HepG2 (cell line): ENCODE measurements at regions not wholly inside any gene's neighbourhood (a gene's known extent, or its start where the extent isn't known, plus 50 kb on each side); places are given as distances from the start of the nearest gene placed in this dataset.

Source experiments
- ATAC-seq: fragments of 200-7000 bp; cut with Tn5 transposase; 3 replicates; pipeline ENCODE4 v1.9.1; 2020; ENCODE audit warnings: mild to moderate bottlenecking, moderate library complexity
- BruUV-seq: library from RNA; stranded (reverse); fragments of 400-500 nt; replicated peaks from 2 replicates; lab custom pipeline; 2021; lab: Mats Ljungman, UMichigan
- CTCF ChIA-PET: fragments of 300-600 bp; formaldehyde crosslinking; extraction: SDS; loops from one replicate; lab custom pipeline; 2021; ENCODE audit warnings: low total read pairs, inconsistent platforms, low intra/inter-chr PET ratio; lab: Yijun Ruan, JAX
- POLR2A ChIA-PET: fragments of 350-600 bp; sonication (Branson Sonifier 250); formaldehyde crosslinking; loops from one replicate; lab custom pipeline; 2020; ENCODE audit warnings: antibody characterized with exemption, inconsistent platforms; lab: Yijun Ruan, JAX
- DNase-seq: peaks from one replicate; pipeline ENCODE4 v3.0.0-alpha.2; 2015; ENCODE audit warnings: low spot score
- FAIRE-seq: peaks from 3 replicates; lab custom pipeline; 2011; peaks lifted over from hg19 to GRCh38; lab: Jason Lieb, UNC
- H2AFZ ChIP-seq: one replicate; pipeline ENCODE4 v1.6.1; 2011; ENCODE audit warnings: low read length, inconsistent platforms
- H3K27ac ChIP-seq: fragments of 300-600 bp; 3 replicates; pipeline ENCODE4 v1.8.0; 2011; ENCODE audit warnings: mixed run types, mild to moderate bottlenecking, mixed read lengths, low read length, inconsistent platforms; ENCODE audit not compliant: insufficient read depth; ENCODE audit errors: extremely low read length
- H3K27me3 ChIP-seq, 2 experiments: fragments of 200-600 bp in 1 of 2; 2 replicates in 1 of 2; 3 replicates in 1 of 2; pipeline versions ENCODE4 v1.6.0 to v1.8.0; 2011; ENCODE audit warnings: low read length in 2 of 2, mild to moderate bottlenecking in 2 of 2, moderate library complexity in 2 of 2, inconsistent platforms in 1 of 2; ENCODE audit not compliant: insufficient read depth in 2 of 2, control insufficient read depth in 1 of 2
- H3K36me3 ChIP-seq, 2 experiments: fragments of 200-600 bp in 1 of 2; replicated peaks in 1 of 2; 2 replicates in 1 of 2; 3 replicates in 1 of 2; pipeline versions ENCODE4 v1.5.1 to v1.8.0; 2011; ENCODE audit warnings: low read length in 2 of 2, inconsistent platforms in 1 of 2; ENCODE audit not compliant: insufficient read depth in 2 of 2, control insufficient read depth in 1 of 2
- H3K4me1 ChIP-seq: 2 replicates; pipeline ENCODE4 v1.5.1; 2012; ENCODE audit warnings: low read length, inconsistent platforms; ENCODE audit not compliant: insufficient read depth
- H3K4me2 ChIP-seq: 2 replicates; pipeline ENCODE4 v1.6.0; 2011; ENCODE audit warnings: low read depth, low read length, inconsistent platforms
- H3K4me3 ChIP-seq, 3 experiments: fragments of 200-600 bp in 1 of 3; sonication (generic), shearing (Covaris generic) in 1 of 3; replicated peaks in 1 of 3; 2 replicates each; pipeline ENCODE4 v1.5.1; 2011 to 2016; ENCODE audit warnings: low read length in 3 of 3, inconsistent platforms in 2 of 3, low read depth in 2 of 3, mild to moderate bottlenecking in 2 of 3, control low read depth in 1 of 3, mixed read lengths in 1 of 3; ENCODE audit not compliant: insufficient read depth in 1 of 3
- H3K79me2 ChIP-seq: one replicate; pipeline ENCODE4 v1.6.1; 2011; ENCODE audit warnings: low read length, inconsistent platforms; ENCODE audit not compliant: insufficient read depth
- H3K9ac ChIP-seq: 2 replicates; pipeline ENCODE4 v1.6.0; 2011; ENCODE audit warnings: mild to moderate bottlenecking, low read depth, low read length, inconsistent platforms; ENCODE audit not compliant: insufficient read depth
- H3K9me3 ChIP-seq: 2 replicates; pipeline ENCODE4 v1.5.1; 2012; ENCODE audit warnings: mild to moderate bottlenecking, low read length
- H4K20me1 ChIP-seq: 2 replicates; pipeline ENCODE4 v1.6.0; 2011; ENCODE audit warnings: inconsistent platforms, mild to moderate bottlenecking, low read length, moderate library complexity; ENCODE audit not compliant: insufficient read depth
- MAFF ChIP-seq: IDR thresholded peaks from 2 replicates; pipeline ENCODE4 v1.6.1; 2011; ENCODE audit warnings: low read depth, low read length, improper control_type of control experiment
- MAFK ChIP-seq, 2 experiments: IDR thresholded peaks in 1 of 2; conservative IDR thresholded peaks in 1 of 2; 2 replicates each; pipeline ENCODE4 v1.6.1; 2011; ENCODE audit warnings: improper control_type of control experiment in 2 of 2, low read length in 2 of 2
- NBN ChIP-seq: fragments of 450-650 bp; conservative IDR thresholded peaks from 2 replicates; pipeline ENCODE4 v1.6.1; 2017
- NFE2L2 ChIP-seq: fragments of 150-350 bp; IDR thresholded peaks from 2 replicates; pipeline ENCODE4 v1.6.1; 2014; ENCODE audit warnings: low read length
- ZNF562 ChIP-seq: sonication (generic); formaldehyde crosslinking; IDR thresholded peaks from 2 replicates; pipeline ENCODE4 v1.8.0; 2022; ENCODE audit warnings: missing genetic modification reagents, borderline replicate concordance
- WGBS: methylation state at CpG from one replicate; pipeline ENCODE4 v1.1.6; 2017; ENCODE audit warnings: low lambda C conversion rate; 5-methylcytosine and 5-hydroxymethylcytosine counted together
- in situ Hi-C: cut with HindIII; loops from 2 replicates; pipeline ENCODE4 v1.10.0; 2017; ENCODE audit warnings: low pct_unique_long_range_greater_than_20kb; ENCODE audit not compliant: extremely low pct_ligation_motif_present
- intact Hi-C: fragments of 100-400 bp; cut with micrococcal nuclease; formaldehyde crosslinking; loops from one replicate; pipeline ENCODE4 v1.10.0; 2022; ENCODE audit not compliant: unreplicated experiment

GRCh38 chr4:111510535-111510934, 634.7 kb upstream of the FAM241A start:
- no peak for FAIRE-seq
- Histone ChIP-seq H3K9me3 (no peaks in the 10 kb centered on the region), H4K20me1 (no peaks in the 10 kb centered on the region), H3K4me2 (no peak overlapping the region), H3K27me3 (no peaks in the 10 kb centered on the region; a peak in 1 of 5 replicates), H2AFZ (no peak overlapping the region), H3K4me3 (no peak overlapping the region), H3K4me1 (no peaks in the 10 kb centered on the region), H3K9ac (no peak overlapping the region), H3K27ac (no peak overlapping the region), H3K36me3 (no peaks in the 10 kb centered on the region), H3K79me2 (no peaks in the 10 kb centered on the region)
- ATAC-seq, result no peak
- no peak for TF ChIP-seq NBN
- POLR2A ChIA-PET, result no interaction called here
- CTCF ChIA-PET, result no interaction called here
- no TSS peak for BruUV-seq
- intact Hi-C loops (no loop called here), in situ Hi-C loops (no loop called here)
- no peak for DNase-seq

- in situ Hi-C loops, result no loop called here
- H3K79me2 ChIP-seq, result no peaks in the 10 kb centered on the region
- H3K9me3 ChIP-seq, result no peaks in the 10 kb centered on the region
- H3K9ac ChIP-seq, result no peak overlapping the region
- POLR2A ChIA-PET, result no interaction called here
- no TSS peak for BruUV-seq
- H3K4me1 ChIP-seq, result no peaks in the 10 kb centered on the region
- CTCF ChIA-PET, result no interaction called here
- no peak overlapping the region for H3K27ac ChIP-seq
- H3K36me3 ChIP-seq, result no peaks in the 10 kb centered on the region
- no peak overlapping the region for H3K4me2 ChIP-seq
- DNase-seq (no peak), ATAC-seq (no peak), FAIRE-seq (no peak)
- intact Hi-C loops, result no loop called here
- no peaks in the 10 kb centered on the region for H4K20me1 ChIP-seq
- H3K4me3 ChIP-seq, result no peak overlapping the region
- WGBS, result 30% methylated on average over 5 of the region's 5 CpGs
- TF ChIP-seq ZNF562 (no peak), NFE2L2 (0 out of 2 replicates have a peak, but pooled peaks have one; percentile 36), MAFK (conservative IDR thresholded peaks at IDR 0.05 in 1 of 2, IDR thresholded peaks at IDR 0.05 in 1 of 2; ENCODE audit: low read length in 2 of 2) (peak; percentile 36 to 57), MAFF (peak; percentile 38; the same call in 1 of the 2 replicates)
- H2AFZ ChIP-seq, result no peak overlapping the region
- H3K27me3 ChIP-seq, result no peaks in the 10 kb centered on the region; a peak in 1 of 5 replicates
Observed at GRCh38 chr4:111512081-111512783, 633.0 kb upstream of the FAM241A start.
